Stromal cell of bone marrow (primary cell): ENCODE measurements at regions not wholly inside any gene's neighbourhood (a gene's known extent, or its start where the extent isn't known, plus 50 kb on each side); places are given as distances from the start of the nearest gene placed in this dataset.
A peak's percentile ranks its signal among the peaks of the same experiment; 100 is the strongest.

Experiments used
- DNase-seq: peaks from one replicate; pipeline ENCODE4 v3.0.0-alpha.2; 2012; ENCODE audit warnings: low read depth

GRCh38 chr12:11946161-11946560 is 124.6 kb upstream of the BCL2L14 start:
- no peak for DNase-seq

DNA sequence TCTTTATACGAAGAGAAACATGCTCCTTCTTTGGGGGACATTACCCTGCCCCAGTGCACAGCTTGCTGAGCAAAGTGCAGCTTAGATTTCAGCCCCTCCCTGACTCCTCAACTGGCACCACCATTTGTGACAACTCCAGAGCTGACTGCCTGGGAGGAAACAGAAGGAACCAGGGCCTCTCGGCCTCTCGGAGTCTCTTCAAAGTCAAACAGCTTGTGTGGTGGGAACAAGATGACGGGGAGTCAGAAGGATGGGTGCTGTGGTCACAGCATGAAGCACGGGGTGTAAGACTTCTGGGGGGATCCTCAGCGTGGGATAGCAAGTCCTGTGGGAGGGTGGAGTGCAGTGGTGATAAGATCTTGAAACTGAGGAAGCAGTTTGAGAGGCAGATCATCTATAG is 123.5 kb upstream of the BCL2L14 start:
- DNase-seq: no peak

DNA sequence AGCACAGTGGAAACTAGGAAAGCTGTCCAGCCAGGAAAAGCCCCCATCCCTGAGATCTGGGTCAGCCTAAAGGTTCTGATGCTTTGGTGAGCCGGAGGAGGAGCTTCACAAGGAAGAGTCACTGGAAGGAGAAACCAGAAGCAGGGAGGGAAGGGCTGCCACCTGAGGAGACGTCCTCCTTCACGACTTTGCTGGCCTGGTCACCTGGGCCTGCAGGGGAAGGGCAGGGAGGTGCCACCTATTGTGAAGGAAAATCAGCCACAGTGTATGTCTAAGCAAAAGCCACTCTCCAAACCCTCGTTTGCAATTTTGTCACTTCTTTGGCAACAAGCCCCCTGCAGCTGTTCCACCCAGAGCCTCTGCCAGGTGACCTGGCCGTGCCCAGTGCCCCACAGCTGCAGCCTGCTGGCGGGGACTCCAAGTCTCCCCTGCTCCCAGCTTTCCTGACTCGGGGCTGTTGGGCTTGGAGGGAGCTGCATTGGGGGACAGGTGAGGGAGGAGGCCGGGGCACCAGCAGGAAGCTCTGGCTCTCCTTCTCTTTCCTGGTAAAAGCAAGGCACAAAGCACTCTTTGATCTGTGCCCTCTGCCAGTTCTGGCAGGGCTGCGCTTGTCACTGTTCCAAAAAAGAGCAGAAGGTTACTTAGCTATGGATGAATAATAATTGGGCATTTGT is 120.9 kb upstream of the BCL2L14 start:
- DNase-seq: no peak

DNA sequence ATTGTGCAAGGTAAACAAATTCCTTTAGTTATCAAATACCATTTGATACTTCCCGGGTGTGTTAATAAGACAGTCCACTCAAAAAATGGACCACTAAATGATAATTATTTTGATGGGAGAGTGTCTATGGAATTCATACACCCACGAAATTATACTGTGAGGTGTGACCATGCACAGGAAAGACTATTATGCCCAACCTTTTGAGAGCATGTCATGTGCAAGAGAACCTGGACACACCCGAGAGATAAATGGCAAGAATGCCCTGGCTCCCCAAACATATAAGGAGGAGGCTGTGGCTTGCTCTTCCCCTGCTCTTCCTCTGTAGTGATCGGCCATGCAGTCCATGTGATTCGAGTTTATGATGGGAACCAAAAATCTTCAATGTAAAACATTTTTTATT is 119.5 kb upstream of the BCL2L14 start:
- DNase-seq: no peak

DNA sequence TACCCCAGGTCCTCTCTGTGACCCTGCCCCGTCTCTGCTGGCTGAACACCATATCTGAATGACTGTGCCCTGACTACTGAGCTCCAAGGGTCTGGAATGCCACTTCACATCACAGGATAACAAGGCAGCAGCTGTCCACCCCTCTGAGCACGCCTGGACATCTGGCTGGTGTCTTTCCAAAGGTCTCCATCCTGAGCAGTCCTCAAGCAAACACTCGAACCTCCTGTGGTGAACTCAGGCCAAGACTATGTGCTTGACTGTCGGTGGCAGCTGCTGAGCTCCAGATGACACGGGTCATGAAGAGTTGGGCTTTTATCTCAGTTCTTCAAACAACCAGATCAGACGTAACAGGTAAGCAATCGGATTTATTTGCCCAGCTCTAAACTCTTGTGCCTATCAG is 117.2 kb upstream of the BCL2L14 start:
- no peak for DNase-seq

GRCh38 chr12:11954181-11954580 is 116.6 kb upstream of the BCL2L14 start:
- no peak for DNase-seq

- peak; percentile 95 for DNase-seq
Measured at GRCh38 chr12:11958221-11959091, 112.3 kb upstream of the BCL2L14 start.

DNA sequence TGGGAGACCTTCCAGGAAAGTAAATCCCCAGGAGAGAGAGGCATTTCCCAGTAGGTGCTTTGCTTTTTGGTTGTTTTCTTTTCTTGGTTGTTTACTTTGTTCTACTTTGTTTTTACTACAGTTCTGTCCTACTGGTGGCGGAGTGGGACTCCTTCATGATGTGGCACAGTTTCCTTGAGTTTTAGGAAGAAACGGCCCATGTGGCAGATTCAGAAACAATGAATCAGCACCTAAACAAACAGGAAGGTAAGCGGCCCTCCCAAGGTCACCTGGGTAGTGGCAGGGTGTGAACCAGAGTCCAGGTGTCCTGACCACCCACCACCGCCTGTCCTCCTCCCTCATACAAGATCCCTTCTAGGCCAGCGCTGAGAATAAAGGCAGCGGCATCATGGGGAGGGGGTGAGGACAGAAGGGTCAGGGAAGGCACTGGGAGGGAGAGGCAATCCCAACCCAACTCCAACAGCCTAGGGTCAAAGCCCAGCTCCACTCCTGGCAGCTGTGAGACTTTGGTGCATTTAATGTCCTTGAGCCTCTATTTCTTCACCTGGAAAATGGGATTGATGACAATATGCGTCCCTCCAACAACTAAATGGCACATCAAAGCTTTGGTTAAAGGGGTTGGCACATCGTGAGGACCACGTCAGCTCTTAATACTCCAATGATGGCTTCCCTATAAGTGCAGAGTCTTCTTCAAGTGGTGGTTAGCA is 111.5 kb upstream of the BCL2L14 start:
- no peak for DNase-seq

DNA sequence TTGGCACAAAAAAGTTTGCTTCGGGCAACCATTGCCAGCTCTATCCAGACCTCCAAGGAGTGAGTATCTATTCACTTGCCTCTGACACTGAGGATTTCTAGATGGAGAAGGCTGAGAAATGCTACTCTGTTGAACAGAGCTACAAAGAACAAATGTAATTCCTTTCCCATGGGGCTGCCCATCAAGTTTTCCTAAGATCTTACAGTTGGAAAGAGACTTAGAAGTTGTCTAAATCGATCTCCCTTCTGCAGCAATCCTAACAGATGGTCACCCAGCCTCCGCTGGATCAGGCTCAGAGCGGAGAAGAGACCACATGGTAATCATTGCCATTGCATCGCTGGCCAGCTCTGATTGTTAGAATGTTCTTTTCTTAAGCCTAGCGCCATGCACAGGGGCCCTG is 110.1 kb upstream of the BCL2L14 start:
- no peak for DNase-seq

GRCh38 chr12:11961686-11962085 is 109.1 kb upstream of the BCL2L14 start:
- DNase-seq: no peak

GRCh38 chr12:11962860-11963259 is 107.9 kb upstream of the BCL2L14 start:
- DNase-seq: no peak

DNA sequence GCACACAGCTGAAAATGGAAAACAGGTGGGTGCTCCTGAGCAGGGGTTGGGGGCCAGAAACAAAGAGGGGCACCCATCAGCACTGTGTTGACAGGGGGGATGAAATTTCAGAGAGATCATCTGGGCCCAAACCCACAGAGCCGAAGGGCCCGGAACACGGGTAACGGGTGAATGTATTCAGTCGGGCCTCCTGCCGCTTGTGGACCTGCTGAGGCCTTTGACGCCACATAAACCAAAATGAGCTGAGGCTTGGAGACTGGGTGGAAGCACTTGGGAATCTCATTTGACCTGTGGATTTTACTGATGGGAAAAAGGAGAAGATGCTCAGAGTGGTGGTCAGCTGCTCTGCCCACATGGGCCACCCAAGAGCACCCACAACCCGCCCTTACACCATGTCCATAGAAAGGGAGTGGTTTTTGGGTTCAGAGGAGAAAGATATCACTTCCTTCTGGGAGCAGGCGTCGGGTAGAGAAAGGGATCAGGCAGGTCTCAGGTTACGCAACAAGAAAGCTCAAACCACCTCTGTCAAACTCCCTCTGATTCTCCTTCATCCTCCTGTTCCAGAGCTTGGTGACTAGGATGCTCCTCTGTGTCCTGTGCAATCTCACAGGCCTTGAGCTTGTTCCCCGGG is 106.8 kb upstream of the BCL2L14 start:
- DNase-seq: no peak

DNA sequence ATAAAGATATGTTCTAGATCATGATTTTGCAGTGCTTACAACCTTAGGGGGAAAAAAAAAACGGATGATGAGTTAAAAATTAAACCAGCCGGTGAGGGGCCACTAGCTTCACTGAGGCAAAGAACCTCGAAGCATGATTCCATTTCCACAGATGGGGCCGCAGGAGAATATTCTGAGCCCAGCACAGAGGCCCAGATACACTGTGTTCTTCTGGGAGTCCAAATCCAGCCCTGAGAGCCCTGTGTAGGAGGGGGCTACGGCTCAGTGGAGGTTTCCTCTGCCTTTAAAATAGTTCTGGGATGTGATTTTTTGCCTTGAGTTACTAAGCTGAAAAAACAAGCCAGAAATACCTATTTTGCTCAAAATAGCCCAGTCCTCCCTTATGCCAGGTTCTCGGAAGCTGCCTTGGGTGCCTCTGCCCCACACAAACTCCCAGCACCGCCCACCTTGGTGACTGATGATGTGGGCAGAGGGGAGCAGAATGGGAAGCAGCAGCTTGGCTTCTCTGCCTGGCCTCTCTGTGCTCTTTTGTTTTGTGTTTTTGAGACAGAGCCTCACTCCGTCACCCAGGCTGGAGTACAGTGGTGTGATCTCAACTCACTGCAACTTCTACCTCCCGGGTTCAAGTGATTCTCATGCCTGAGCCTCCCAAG is 105.4 kb upstream of the BCL2L14 start:
- DNase-seq: no peak

DNA sequence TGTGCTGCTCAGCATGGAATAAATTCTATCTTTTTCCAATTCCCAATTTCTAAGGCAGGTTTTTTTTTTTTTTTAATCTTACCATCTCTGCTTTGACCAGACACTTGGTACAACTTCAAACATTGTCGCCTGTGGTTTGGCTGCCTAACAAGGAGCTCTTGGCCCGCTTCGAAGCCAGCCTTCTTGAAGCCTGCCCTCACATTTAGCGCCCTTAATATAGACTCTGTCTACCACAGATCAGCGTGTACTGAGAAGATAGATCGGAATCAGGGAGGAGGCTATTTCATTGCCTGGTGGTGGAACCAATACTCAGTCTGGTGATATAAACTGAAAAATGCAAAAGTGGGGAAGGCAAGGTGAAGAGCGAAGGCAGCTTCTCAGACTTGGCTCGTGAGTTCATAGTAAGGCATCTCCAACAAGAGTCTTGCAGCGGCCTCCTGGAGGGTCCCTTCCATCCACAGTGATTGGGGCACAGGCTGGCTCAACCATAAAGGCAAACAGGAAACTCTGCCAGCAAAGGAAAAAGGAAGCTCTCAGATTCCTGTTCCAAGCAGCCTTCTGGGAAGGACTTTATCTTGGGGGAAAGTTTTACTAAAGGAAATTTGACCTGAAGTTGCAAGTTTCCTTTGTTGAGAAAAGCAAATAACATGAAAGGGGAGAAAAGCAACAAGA is 103.2 kb upstream of the BCL2L14 start:
- DNase-seq: no peak

- no peak for DNase-seq
Measured at GRCh38 chr12:11968048-11968383, 102.7 kb upstream of the BCL2L14 start.

DNA sequence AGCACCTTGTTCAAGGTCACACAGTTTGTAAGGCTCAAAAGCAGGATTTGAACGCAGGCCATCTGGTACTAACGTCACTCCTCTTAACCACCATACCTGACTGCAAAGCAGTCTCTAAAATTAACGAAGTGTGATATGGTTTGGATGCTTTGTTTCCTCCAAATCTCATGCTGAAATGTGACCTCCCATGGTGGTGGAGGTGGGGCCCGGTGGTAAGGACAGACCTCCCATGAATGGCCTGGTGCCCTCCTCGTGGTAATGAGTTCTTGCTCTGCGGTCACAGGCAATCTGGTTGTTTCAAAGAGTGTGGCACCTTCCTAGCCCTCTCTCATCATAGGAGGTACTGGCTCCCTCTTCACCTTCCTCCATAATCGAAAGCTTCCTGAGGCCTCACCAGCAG is 102.2 kb upstream of the BCL2L14 start:
- no peak for DNase-seq

GRCh38 chr12:11969437-11970154 is 101.1 kb upstream of the BCL2L14 start:
- no peak for DNase-seq

DNA sequence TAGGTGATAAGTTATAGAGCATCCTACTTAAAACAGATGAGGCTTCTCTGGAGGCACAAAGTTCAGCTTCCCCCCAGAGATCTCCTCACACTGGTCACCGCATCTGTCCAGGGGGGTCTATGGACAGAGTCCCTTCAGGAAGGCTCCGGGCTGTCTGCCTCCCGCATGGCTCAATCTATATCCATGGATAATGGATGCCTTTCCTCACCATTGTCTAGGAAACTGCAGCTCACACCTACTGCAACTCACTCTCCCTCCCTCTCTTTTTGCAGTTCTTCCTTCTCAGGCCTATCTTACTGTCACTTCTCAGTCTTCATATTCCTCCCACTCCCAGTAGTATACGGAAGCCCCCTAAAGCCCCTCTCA is 100.6 kb upstream of the BCL2L14 start:
- DNase-seq: no peak

DNA sequence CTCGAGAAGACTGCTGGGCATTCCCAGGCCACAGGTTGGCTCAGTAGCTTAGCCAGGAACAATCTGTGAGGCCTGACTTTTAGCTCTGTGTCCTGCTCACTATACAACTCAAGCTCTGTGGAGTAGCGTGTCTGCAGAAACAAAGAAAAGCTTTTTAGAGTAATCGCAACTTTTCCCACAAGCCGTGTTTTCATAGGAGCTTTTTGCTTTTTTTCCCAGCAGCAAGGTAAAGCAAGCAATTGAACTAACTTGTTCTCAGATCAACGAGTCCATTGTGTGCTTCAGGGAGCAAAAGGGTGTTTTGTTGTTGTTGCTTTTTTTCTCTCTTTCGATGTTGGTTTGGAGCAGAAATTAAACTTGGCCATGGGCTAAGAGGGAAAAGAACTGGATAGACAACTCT is 97.3 kb upstream of the BCL2L14 start:
- no peak for DNase-seq

GRCh38 chr12:11976005-11976404 is 94.7 kb upstream of the BCL2L14 start:
- DNase-seq: no peak
